ENCODE measurements at regions not wholly inside any gene's neighbourhood (a gene's known extent, or its start where the extent isn't known, plus 50 kb on each side); places are given as distances from the start of the nearest gene placed in this dataset.

- H3K9me3 ChIP-seq = no peaks in the 10 kb centered on the region
- no peaks in the 10 kb centered on the region for H3K36me3 ChIP-seq
- H3K27ac ChIP-seq = no peak overlapping the region
- TF ChIP-seq EP300 (IDR thresholded peaks at IDR 0.05) = no peak
- no peak for TF ChIP-seq POLR2AphosphoS5 (IDR thresholded peaks at IDR 0.05)
- no peak for TF ChIP-seq CTCF (IDR thresholded peaks at IDR 0.05)
- no peak for TF ChIP-seq POLR2A (IDR thresholded peaks at IDR 0.05)
- no peak for DNase-seq
- H3K4me1 ChIP-seq = no peaks in the 10 kb centered on the region
- H3K27me3 ChIP-seq = no peaks in the 10 kb centered on the region
- no peak overlapping the region for H3K4me3 ChIP-seq
- 52 to 89% (median 61%) methylated on average over 1 of the region's 1 CpG for WGBS, 5 donors
- intact Hi-C loops (cut with DNase I; ENCODE audit: low total_unique reads) = no loop called here
These were observed 471.2 kb upstream of the UBE2E2 start for GRCh38 chr3:22731901-22732300.

GRCh38 chr3:22732641-22733040, 470.5 kb upstream of the UBE2E2 start:
- no peak for DNase-seq
- H3K27me3 ChIP-seq = no peaks in the 10 kb centered on the region
- H3K9me3 ChIP-seq = no peaks in the 10 kb centered on the region
- no peak overlapping the region for H3K4me3 ChIP-seq
- H3K36me3 ChIP-seq = no peaks in the 10 kb centered on the region
- TF ChIP-seq EP300 (IDR thresholded peaks at IDR 0.05) (no peak), POLR2A (IDR thresholded peaks at IDR 0.05) (no peak)
- WGBS, 5 donors = 37 to 53% (median 40%) methylated on average over 1 of the region's 1 CpG
- intact Hi-C loops (cut with DNase I; ENCODE audit: low total_unique reads) = no loop called here
- no peak overlapping the region for H3K27ac ChIP-seq
- no peaks in the 10 kb centered on the region for H3K4me1 ChIP-seq

- WGBS, 5 donors = 0 to 23% (median 4%) methylated on average over 1 of the region's 1 CpG
- H3K4me1 ChIP-seq = no peaks in the 10 kb centered on the region
- H3K36me3 ChIP-seq = no peaks in the 10 kb centered on the region
- no peak overlapping the region for H3K27ac ChIP-seq
- no peak overlapping the region for H3K4me3 ChIP-seq
- TF ChIP-seq POLR2A (IDR thresholded peaks at IDR 0.05) (no peak), POLR2AphosphoS5 (IDR thresholded peaks at IDR 0.05) (no peak), CTCF (IDR thresholded peaks at IDR 0.05) (no peak)
- H3K9me3 ChIP-seq = peaks cover 0 to 3% (median 0%) of the 10 kb centered on the region in 4 donors
- no peak for DNase-seq
- intact Hi-C loops (cut with DNase I; ENCODE audit: low total_unique reads) = no loop called here
- no peaks in the 10 kb centered on the region for H3K27me3 ChIP-seq
These were observed 468.9 kb upstream of the UBE2E2 start for GRCh38 chr3:22734207-22734606.

GRCh38 chr3:22734756-22735155, 468.4 kb upstream of the UBE2E2 start:
- WGBS, 5 donors = 83 to 90% (median 86%) methylated on average over 2 of the region's 2 CpGs

More at GRCh38 chr3:22734756-22735155, 468.4 kb upstream of the UBE2E2 start:
- TF ChIP-seq EP300 (IDR thresholded peaks at IDR 0.05) = no peak
- TF ChIP-seq POLR2AphosphoS5 (IDR thresholded peaks at IDR 0.05) = no peak
- TF ChIP-seq CTCF (IDR thresholded peaks at IDR 0.05) = no peak
- TF ChIP-seq POLR2A (IDR thresholded peaks at IDR 0.05) = no peak
- Histone ChIP-seq H3K9me3 (peaks cover 0 to 3% (median 0%) of the 10 kb centered on the region in 4 donors), H3K4me1 (no peaks in the 10 kb centered on the region), H3K4me3 (no peak overlapping the region), H3K27ac (no peak overlapping the region), H3K27me3 (no peaks in the 10 kb centered on the region), H3K36me3 (no peaks in the 10 kb centered on the region)
- intact Hi-C loops (cut with DNase I; ENCODE audit: low total_unique reads) = no loop called here
- no peak for DNase-seq

Measured in stomach (tissue), 8 donors.